ENCODE measurements at regions not wholly inside any gene's neighbourhood (a gene's known extent, or its start where the extent isn't known, plus 50 kb on each side); places are given as distances from the start of the nearest gene placed in this dataset.

DNA sequence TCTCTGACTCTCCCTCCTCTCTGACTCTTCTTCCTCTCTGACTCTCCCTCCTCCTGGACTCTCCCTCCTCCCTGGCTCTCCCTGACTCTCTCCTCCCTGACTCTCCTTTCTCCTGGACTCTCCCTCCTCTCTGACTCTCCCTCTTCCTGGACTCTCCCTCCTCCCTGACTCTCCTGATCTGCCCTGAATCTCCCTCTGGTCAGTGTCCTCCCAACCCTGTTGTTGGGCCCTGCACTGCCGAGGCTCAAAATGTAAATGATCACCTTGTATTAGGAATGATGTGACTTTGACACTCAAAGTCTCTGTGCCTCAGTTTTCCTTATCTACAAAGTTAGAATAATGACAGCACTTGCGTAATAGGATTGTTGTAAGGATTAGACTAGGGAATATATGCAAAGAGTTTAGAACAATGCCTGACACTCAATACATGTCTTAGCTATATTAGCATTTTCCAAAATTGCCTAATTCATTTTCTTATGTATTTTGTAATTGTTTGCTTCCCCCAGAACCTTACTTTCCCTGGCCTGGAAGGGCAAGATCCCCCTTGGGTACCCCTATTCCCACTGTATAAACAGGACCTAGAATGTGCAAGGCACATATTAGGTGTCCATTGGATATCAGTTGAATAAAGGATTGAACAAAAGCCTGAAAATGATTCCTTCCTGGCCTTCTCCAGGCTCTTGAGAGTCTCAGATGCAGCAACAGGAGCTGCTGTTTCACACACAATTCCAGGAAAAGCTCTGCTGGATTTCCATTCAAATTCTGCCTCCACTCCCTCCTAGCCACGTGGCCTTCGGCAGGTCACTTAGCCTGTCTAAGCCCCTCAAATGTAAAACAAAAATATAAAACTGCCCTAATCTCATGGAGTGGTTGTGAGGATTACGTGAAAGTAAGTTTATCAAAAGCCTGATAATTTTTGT lies 170.1 kb downstream of the INHBB start:
- no peak for DNase-seq (ENCODE audit: low read depth)

DNA sequence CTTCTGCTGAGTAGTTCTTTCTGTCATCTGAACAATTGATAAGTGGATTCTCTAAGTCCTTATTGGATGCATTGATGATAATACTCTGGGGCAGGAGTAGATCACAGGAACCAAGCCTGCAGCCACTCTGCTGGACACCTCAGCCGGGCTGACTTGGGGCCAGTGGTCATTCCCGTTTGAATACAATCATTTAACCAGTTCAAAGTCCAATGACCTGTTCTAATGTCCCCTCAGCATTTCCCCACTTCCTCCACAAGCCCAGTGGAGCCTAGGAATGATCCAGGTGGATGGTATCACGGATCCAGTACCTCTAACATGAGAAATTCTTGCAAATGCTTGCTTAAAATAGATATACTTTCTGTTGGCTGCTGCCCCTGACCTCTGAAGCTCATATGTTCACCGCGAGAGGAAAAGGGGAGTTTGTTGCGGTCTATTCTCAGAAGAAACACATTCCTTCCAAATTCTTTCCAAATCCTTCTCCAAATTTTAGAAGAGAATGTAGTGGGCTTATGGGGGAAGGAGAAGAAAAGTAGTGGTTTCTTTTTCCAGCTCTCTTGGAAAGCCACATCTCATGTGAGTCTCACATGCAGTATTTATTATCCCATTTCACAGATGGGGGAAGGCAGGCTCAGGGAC lies 170.9 kb downstream of the INHBB start:
- DNase-seq (ENCODE audit: low read depth): no peak

DNA sequence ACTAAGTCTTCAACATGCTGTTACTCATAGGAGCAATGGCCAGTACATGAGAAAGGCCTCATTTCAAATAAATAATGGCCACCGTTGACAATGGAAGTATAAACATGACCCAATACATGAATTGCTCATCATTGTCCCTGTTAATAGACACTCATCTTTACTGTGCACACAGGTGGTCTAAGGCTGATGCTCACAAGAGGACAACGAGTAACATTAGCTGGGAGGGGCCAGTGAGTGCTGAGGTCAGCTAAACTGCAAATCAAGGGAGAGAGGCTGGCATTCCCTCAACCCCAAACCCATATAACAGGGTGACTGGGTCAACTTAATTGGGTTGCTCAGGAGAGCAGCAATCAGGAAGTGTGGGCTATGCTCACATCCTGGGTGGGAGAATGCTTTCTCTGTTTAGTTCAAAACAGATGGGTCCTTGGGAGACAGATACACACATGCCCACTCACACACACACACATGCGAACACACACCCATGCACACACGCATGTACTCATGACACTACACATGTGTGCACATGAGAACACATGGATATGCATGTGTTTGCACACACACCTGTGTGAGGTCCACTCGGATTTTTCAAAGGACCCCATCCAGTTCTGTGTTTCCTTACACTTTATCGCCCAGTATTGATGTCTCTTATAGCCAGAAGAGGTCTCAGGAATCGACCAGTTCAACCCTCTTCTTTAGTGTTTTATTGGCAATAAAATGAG lies 172.0 kb downstream of the INHBB start:
- no peak for DNase-seq (ENCODE audit: low read depth)

DNA sequence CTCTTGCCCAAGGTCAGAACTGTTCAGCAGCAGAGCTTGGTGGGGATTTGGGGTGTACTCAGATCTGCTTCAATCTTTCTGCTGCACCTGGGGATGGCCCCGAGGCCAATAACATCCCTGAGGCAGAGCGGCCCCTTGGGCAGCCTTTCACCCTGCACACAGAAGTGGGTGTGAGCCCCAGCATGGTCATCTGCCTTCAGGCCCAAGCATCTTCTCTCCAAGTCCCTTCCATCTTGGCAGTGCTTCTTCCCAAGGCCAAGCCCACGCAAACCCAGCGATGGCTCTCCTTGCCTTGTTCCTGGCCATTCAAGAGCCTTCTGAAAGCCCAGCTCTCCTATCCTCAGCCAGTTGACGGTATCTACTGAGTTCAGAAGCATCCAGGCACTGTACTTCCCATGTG lies 172.9 kb downstream of the INHBB start:
- DNase-seq (ENCODE audit: low read depth): no peak

DNA sequence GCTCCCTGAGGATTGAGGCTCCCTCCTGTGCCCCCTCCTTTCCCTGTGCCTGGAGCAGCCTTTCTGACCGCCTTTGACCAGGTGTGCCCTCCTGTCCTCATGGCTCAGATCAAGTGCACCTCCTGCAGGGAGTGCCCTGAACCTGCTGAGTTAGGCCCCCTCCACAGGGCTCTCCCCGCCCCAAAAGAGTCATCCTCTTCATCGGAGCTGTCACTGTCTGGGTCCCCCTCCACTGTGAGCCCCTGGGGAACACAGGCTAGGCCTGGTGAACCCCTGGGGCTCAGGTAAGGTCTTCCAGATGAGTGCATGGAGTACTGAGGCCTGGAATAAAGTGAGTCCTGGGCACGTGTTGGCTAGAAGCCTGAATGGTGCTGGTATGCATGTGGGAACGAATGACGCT lies 173.5 kb downstream of the INHBB start:
- no peak for DNase-seq (ENCODE audit: low read depth)

DNA sequence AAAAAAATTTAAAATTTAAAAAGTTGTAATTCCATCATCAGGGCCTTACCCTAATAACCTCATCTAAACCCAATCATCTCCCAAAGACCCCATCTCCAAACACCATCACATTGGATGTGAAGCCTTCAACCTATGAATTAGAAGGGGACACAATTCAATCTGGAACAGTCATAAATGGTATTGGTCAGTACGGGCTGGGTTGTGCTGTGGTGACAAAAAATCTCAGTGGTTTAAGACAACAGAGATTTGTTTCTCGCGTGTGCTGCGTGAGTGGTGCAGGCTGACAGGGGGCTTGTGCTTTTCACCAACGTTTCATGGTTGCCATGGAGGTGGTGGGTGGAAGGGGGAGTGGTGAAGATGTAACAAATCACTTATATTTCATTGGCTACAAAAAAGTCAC lies 174.5 kb downstream of the INHBB start:
- DNase-seq (ENCODE audit: low read depth): no peak

DNA sequence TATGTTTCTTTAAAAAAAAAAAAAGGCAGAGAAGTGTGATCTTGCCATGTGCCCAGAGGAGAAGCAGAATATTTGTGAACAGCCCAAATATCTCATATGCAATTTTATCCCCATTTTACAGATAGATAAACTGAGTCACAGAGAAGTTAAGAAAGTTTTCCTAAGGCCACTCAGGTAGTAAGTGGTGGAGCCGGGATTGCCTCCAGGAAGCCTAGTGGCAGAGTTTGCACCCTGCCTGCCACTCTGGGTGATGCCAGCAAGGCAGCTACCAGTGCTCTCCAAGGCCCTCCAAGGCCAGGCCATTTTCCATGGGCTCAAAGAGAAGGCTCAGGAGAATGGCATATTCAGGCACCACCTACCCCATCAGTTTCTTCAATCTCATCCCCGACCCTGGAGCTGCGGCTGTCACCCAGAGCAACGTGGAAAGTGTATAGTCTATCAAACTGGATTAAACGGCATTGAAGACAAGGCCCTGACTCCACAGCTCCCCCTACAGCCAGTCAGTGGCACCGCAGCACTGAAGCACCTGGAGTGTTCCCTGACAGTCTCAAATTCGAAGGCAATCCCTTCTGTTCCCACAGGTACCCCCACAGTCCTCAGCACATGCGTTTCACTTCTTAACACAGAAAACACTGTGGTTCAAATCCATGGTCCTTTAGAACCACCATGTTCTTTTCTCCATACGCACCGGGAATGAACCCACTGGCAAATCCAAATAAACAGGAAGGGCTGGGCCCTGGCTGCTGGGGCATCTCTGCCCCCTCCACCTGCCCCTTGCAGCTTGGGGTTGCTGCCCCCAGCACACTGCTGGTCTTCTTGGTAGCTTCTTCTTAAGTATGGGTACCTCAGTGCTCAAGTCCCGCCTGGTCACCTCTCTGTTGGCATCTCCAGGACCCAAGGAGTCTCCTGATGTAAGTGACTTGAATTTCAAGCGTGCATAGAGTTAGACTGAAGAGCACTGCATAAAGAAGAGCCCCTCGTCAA lies 175.3 kb downstream of the INHBB start:
- no peak for DNase-seq (ENCODE audit: low read depth)

DNA sequence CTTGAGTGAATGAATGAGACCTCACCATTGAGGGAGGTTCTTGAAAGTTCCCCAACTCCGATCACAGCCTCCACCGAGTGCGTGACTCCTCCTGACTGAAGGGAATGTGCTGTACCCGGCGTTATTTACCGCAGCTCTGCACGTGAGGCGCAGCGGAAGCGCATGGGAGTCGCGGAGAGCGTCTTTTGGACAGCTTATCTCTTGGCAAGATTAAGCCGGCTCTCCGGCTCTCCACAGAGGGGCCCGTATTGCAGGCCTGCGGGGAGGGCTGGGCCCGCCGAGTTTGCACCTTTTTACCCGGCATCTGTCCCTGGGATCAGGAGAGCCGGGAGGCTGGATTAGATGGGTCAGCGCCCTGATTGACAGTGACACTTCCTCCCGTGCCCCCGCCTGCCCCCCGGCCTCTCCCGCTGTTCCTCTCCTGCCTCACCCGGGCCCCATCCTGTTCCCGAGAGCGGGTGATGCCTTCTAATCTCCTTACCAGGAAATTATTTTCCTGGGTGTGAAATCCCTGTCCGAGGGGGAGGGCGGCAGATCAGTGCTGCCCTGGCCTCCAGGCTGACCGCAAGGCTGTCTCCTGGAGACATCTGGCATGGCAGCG lies 176.3 kb downstream of the INHBB start:
- no peak for DNase-seq (ENCODE audit: low read depth)

DNA sequence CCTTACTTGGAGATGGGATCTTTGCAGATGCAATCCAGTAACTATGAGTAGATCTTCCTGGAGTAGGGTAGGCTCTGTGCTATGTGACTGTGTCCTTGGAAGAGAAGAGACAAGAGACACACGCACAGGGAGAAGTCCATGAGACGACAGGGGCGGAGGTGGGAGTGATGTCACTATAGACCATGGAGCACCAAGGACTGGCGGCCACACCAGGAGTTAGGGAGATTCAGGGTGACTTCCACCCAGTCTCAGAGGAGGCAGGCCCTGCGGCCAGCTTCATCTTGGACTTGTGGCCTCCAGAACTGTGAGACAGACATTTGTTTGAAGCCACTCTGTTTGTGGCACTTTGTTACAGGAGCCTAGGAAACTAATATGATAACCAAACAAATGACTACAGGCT lies 177.8 kb downstream of the INHBB start:
- DNase-seq (ENCODE audit: low read depth): no peak

DNA sequence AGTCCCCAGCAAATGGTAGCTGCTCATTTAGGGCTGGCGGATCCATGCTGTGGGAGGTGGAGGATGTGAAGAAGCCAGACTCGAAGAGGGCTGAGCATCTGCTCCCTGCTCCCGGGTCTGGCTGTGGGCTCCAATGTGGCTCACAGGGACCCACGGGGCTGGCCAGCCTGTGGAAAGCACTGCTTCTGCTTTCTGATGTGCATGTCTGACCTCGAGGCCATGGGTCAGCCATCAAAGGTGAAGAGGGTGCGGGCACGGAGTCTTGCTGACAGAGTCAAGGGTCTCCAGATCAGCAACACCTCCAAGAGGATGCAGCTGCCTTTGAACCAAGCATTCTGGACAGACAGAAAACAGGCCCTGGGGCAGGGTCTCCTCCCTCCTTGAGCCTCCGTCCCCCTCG lies 178.2 kb downstream of the INHBB start:
- DNase-seq (ENCODE audit: low read depth): no peak

DNA sequence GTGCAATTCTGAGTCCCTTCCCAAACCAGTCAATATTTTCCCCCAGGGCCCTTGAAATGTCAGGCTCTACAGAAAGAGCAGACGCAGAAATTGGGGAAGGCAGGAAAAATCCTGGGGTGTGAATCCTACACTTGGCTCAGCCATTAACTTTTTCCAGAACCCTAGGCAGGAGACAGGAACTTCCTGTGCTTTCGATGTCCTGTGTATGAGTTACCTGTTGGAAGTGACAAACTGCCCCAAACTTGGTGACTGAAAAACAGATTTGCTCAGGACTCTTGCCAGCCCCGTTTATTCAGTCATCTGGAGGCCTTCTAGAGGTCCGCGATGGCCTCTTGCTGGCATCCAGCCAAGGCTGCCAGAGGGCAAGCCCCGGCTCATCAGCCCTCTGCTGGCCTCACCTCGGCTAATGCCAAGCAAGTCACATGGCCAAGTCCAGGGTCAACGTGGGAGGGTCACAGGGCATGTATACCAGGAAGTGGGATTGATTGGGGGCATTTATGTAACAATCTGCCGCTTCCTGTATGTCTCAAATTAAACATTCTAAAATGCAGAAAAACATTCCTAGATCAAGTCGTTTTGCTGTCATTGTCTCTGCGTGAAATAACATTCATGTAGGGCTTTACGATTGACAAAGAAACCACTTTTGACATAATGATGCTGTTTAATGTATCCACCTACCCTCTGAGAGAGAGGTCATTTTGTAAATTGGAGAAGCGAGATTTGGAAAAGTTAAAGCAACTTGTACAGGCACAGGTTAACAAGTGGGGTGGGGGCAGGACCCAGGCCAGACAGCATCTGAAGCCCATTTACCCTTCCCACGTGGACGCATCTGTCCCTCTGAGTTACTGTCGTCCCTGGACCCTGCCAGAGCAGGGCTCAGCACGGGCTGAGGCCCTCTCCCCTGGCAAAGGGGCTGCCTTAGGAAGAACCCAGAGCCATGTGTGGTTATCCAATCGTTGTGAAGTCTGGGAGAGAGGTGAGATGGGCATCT lies 179.4 kb downstream of the INHBB start:
- DNase-seq (ENCODE audit: low read depth): no peak

DNA sequence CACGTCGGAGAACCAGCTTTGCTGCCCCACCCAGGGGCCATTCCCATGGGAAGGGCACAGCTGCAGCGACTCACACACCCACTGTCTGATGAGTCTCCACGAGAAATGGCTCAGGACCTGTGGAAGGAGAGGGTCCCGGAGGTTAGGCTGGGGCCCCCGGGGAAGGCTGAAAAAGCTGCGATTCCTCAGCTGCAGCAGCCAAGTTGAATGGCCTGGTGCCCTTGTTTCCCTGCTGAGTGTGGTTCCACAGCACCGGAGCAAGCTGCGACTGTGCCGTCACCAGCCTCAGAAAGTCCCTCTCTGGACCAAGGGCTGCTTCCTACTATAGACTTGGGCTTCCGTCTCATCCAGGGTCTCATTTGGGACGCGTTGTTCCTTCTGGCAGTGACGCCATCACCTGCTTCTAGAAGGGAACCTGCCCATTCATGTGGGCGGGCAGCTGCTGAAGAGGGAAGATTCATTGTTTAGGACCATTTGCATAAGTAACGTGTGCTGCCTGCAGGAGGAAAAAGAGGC lies 180.2 kb downstream of the INHBB start:
- DNase-seq (ENCODE audit: low read depth): no peak

DNA sequence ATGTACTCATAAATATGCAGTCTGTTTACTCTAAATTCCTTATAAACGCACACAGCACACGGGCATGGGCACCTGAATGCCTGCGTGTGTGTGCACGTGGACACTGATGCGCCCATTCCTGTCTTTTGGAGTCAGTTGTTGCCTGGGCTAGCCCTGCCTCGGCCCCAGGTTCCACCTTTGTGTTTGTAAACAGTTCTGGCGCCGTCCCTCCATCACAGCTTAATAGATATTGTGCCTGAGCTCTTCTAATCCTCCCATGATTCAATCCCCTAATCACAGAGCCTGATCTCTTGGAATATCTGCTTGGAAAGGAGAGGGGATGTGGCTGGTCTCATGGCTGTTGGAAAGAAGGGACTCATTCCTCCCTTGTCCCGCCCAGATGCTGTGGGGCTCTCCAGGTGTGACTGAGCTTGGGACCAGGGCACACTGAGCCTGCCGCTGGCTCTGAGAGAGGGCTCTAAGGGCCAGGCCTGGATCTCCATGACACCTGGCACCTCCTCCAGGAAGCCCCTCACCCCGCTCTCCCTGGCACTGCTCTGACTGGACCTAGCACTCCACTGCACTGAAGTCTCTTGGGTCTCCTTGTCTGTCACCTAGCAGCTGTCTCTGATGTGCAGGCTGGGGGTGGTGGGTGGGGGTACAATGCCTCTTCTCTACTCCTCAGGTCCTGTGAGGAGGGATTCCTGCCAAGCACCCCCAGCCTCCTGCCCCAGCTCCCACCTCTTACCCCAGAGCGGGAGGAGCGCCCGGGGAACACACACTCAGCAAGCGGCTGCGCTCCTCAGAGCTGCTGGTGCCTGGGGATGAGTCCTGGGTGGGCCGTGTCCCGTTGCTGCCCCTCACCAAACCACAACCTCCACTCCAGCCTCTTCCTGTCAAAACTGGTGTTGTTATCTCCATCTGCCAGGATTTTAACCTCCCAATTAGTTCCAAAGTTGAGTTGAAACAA lies 181.3 kb downstream of the INHBB start:
- no peak for DNase-seq (ENCODE audit: low read depth)

DNA sequence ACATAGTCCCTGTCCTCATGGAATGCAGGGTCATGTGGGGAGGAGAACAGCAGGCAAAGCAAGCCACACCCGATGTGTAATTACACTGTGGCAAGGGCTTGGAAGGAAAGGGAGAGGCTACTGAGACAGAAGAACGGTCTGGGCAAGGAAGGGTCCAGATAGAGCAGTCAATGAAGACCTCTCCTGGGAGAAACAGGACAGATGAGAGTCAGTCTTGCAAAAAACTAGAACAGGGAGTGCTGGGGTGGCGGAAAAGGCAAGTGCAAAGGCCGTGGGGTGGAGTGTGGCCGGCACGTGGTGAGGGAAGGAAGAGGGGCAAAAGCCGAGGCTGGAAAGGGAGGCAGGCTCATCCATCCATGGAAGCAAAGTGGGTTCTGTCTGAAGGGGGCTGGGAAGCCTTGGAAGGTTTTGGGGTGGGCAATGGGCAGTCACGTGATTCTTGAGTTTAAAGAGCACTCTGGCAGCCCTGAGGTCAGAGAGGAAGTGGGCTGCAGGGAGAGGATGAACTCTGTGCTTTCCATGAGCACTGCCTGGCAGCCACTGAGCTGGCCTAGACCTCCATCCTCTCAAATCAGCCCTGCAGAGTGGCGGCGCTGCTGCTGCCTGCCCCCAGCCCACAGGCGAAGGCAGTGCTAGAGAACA lies 182.2 kb downstream of the INHBB start:
- no peak for DNase-seq (ENCODE audit: low read depth)

DNA sequence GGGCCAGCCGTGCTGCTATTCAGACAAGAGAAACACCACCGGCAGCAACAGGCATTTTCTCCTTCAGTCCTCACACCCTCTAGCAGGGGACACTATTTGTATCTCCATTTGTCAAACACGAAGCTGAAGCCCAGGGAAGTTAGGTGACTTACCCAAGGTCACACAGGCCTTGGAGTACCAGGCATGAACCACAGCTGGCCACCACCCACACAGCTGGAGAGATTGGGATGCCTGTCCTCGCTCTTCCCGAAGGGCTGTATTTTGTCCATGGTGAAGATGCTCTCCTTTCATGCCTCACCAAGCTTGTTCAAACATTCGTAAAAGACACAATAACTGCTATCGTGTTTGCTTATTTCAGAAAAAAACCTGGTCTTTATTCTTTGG lies 182.7 kb downstream of the INHBB start:
- DNase-seq (ENCODE audit: low read depth): no peak

DNA sequence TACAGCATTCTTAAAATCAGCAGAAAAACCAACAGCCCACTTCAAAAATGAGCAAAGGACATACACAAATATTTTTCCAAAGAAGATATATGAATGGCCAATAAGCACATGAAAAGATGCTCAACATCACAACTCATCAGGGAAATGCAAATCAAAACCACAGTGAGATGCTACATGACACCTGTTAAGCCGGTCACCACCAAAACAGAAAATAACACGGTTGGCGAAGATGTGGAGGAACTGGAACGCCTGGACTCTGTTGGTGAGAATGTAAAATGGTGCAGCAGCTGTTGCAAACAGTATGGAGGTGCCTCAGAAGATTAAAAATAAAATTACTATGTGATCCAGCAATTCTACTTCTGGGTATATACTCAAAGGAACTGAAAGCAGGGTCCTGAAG lies 184.8 kb downstream of the INHBB start:
- DNase-seq (ENCODE audit: low read depth): no peak

DNA sequence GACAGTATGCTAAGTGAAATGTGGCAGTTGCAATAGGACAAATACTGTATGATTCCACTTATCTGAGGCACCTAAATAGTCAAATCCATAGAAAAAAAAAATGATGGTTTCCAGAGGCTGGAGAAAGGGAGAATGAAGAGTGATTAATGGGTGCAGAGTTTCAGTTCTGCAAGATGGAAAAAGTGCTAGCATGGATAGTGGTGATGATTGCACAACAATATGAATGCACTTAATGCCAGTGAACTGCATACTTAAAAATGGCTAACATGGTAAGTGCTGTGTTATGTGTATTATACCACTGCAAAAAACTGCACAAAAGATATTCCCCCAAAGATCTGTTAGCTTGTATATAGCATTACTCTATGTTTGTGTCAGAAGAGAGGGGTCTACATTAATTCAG lies 185.4 kb downstream of the INHBB start:
- no peak for DNase-seq (ENCODE audit: low read depth)

Data from activated T-helper 9 cell treated with anti-CD3 and anti-CD28 coated beads, Interleukin-2, amount 50 U/mL, for 16 hours (primary cell).